ENCODE measurements at regions not wholly inside any gene's neighbourhood (a gene's known extent, or its start where the extent isn't known, plus 50 kb on each side); places are given as distances from the start of the nearest gene placed in this dataset.

GRCh38 chr9:100670719-100671118, 92.8 kb downstream of the CAVIN4 start:
- H3K9me3 ChIP-seq (ENCODE audit: control insufficient read depth, low read length): no peaks in the 10 kb centered on the region
- H3K27ac ChIP-seq (ENCODE audit: low read depth, low read length, severe bottlenecking): no peak overlapping the region
- WGBS, 2 experiments (ENCODE audit: insufficient coverage in 2 of 2): 86% methylated on average over 1 of the region's 2 CpGs; no CpG with 5 or more reads in 1 of the 2 experiments
- H3K36me3 ChIP-seq (ENCODE audit: control insufficient read depth, insufficient read depth, low read length): no peaks in the 10 kb centered on the region
- no peak overlapping the region for H3K4me3 ChIP-seq (ENCODE audit: extremely low read depth, insufficient read depth, low read length, poor library complexity, severe bottlenecking)
- peaks cover 3% of the 10 kb centered on the region for H3K4me1 ChIP-seq (ENCODE audit: control insufficient read depth, insufficient read depth, low read length, poor library complexity, severe bottlenecking)

GRCh38 chr9:100671898-100672297, 94.0 kb downstream of the CAVIN4 start:
- H3K9me3 ChIP-seq (ENCODE audit: control insufficient read depth, low read length): no peaks in the 10 kb centered on the region
- H3K4me1 ChIP-seq (ENCODE audit: control insufficient read depth, insufficient read depth, low read length, poor library complexity, severe bottlenecking): peaks cover 3% of the 10 kb centered on the region
- H3K4me3 ChIP-seq (ENCODE audit: extremely low read depth, insufficient read depth, low read length, poor library complexity, severe bottlenecking): no peak overlapping the region
- H3K27ac ChIP-seq (ENCODE audit: low read depth, low read length, severe bottlenecking): no peak overlapping the region
- no peaks in the 10 kb centered on the region for H3K36me3 ChIP-seq (ENCODE audit: control insufficient read depth, insufficient read depth, low read length)
- WGBS, 2 experiments (ENCODE audit: insufficient coverage in 2 of 2): 70% methylated on average over 2 of the region's 5 CpGs; no CpG with 5 or more reads in 1 of the 2 experiments

- Histone ChIP-seq H3K4me3 (ENCODE audit: extremely low read depth, insufficient read depth, low read length, poor library complexity, severe bottlenecking) (no peak overlapping the region), H3K27ac (ENCODE audit: low read depth, low read length, severe bottlenecking) (no peak overlapping the region), H3K9me3 (ENCODE audit: control insufficient read depth, low read length) (no peaks in the 10 kb centered on the region), H3K4me1 (ENCODE audit: control insufficient read depth, insufficient read depth, low read length, poor library complexity, severe bottlenecking) (peaks cover 3% of the 10 kb centered on the region), H3K36me3 (ENCODE audit: control insufficient read depth, insufficient read depth, low read length) (no peaks in the 10 kb centered on the region)
- WGBS, 2 experiments (ENCODE audit: insufficient coverage in 2 of 2): 100% methylated on average over 1 to 2 of the region's 2 CpGs
These were observed 95.4 kb downstream of the CAVIN4 start for GRCh38 chr9:100673249-100673648.

- no peaks in the 10 kb centered on the region for H3K9me3 ChIP-seq (ENCODE audit: control insufficient read depth, low read length)
- no peaks in the 10 kb centered on the region for H3K36me3 ChIP-seq (ENCODE audit: control insufficient read depth, insufficient read depth, low read length)
- no peak overlapping the region for H3K27ac ChIP-seq (ENCODE audit: low read depth, low read length, severe bottlenecking)
- H3K4me1 ChIP-seq (ENCODE audit: control insufficient read depth, insufficient read depth, low read length, poor library complexity, severe bottlenecking): peaks cover 3% of the 10 kb centered on the region
- WGBS, 2 experiments (ENCODE audit: insufficient coverage in 2 of 2): 78 to 100% methylated on average over 1 of the region's 1 CpG
- H3K4me3 ChIP-seq (ENCODE audit: extremely low read depth, insufficient read depth, low read length, poor library complexity, severe bottlenecking): no peak overlapping the region
These were observed 96.7 kb downstream of the CAVIN4 start for GRCh38 chr9:100674419-100675122.

GRCh38 chr9:100679834-100680233, 102.0 kb downstream of the CAVIN4 start:
- Histone ChIP-seq H3K27ac (ENCODE audit: low read depth, low read length, severe bottlenecking) (no peak overlapping the region), H3K4me1 (ENCODE audit: control insufficient read depth, insufficient read depth, low read length, poor library complexity, severe bottlenecking) (no peaks in the 10 kb centered on the region), H3K4me3 (ENCODE audit: extremely low read depth, insufficient read depth, low read length, poor library complexity, severe bottlenecking) (no peak overlapping the region), H3K9me3 (ENCODE audit: control insufficient read depth, low read length) (no peaks in the 10 kb centered on the region), H3K36me3 (ENCODE audit: control insufficient read depth, insufficient read depth, low read length) (no peaks in the 10 kb centered on the region)
- WGBS, 2 experiments (ENCODE audit: insufficient coverage in 2 of 2): no CpG with 5 or more reads among the region's 2 CpGs

- Histone ChIP-seq H3K36me3 (ENCODE audit: control insufficient read depth, insufficient read depth, low read length) (no peaks in the 10 kb centered on the region), H3K4me1 (ENCODE audit: control insufficient read depth, insufficient read depth, low read length, poor library complexity, severe bottlenecking) (no peaks in the 10 kb centered on the region), H3K9me3 (ENCODE audit: control insufficient read depth, low read length) (no peaks in the 10 kb centered on the region), H3K27ac (ENCODE audit: low read depth, low read length, severe bottlenecking) (no peak overlapping the region), H3K4me3 (ENCODE audit: extremely low read depth, insufficient read depth, low read length, poor library complexity, severe bottlenecking) (no peak overlapping the region)
- 75 to 90% methylated on average over 2 of the region's 2 CpGs for WGBS, 2 experiments (ENCODE audit: insufficient coverage in 2 of 2)
These were observed 108.5 kb downstream of the CAVIN4 start for GRCh38 chr9:100686420-100686819.

GRCh38 chr9:100689635-100690034, 111.8 kb downstream of the CAVIN4 start:
- Histone ChIP-seq H3K4me3 (ENCODE audit: extremely low read depth, insufficient read depth, low read length, poor library complexity, severe bottlenecking) (no peak overlapping the region), H3K27ac (ENCODE audit: low read depth, low read length, severe bottlenecking) (no peak overlapping the region), H3K36me3 (ENCODE audit: control insufficient read depth, insufficient read depth, low read length) (no peaks in the 10 kb centered on the region), H3K4me1 (ENCODE audit: control insufficient read depth, insufficient read depth, low read length, poor library complexity, severe bottlenecking) (no peaks in the 10 kb centered on the region), H3K9me3 (ENCODE audit: control insufficient read depth, low read length) (no peaks in the 10 kb centered on the region)
- 97% methylated on average over 3 of the region's 3 CpGs; no CpG with 5 or more reads in 1 of the 2 experiments for WGBS, 2 experiments (ENCODE audit: insufficient coverage in 2 of 2)

- Histone ChIP-seq H3K9me3 (ENCODE audit: control insufficient read depth, low read length) (no peaks in the 10 kb centered on the region), H3K4me3 (ENCODE audit: extremely low read depth, insufficient read depth, low read length, poor library complexity, severe bottlenecking) (no peak overlapping the region), H3K36me3 (ENCODE audit: control insufficient read depth, insufficient read depth, low read length) (no peaks in the 10 kb centered on the region), H3K27ac (ENCODE audit: low read depth, low read length, severe bottlenecking) (no peak overlapping the region), H3K4me1 (ENCODE audit: control insufficient read depth, insufficient read depth, low read length, poor library complexity, severe bottlenecking) (no peaks in the 10 kb centered on the region)
- WGBS, 2 experiments (ENCODE audit: insufficient coverage in 2 of 2): 60 to 100% methylated on average over 1 of the region's 5 CpGs
These were observed 112.6 kb downstream of the CAVIN4 start for GRCh38 chr9:100690438-100690837.

GRCh38 chr9:100697339-100697738, 119.5 kb downstream of the CAVIN4 start:
- H3K27ac ChIP-seq (ENCODE audit: low read depth, low read length, severe bottlenecking): no peak overlapping the region
- no peak overlapping the region for H3K4me3 ChIP-seq (ENCODE audit: extremely low read depth, insufficient read depth, low read length, poor library complexity, severe bottlenecking)
- no peaks in the 10 kb centered on the region for H3K36me3 ChIP-seq (ENCODE audit: control insufficient read depth, insufficient read depth, low read length)
- no peaks in the 10 kb centered on the region for H3K4me1 ChIP-seq (ENCODE audit: control insufficient read depth, insufficient read depth, low read length, poor library complexity, severe bottlenecking)
- H3K9me3 ChIP-seq (ENCODE audit: control insufficient read depth, low read length): no peaks in the 10 kb centered on the region
- no CpG with 5 or more reads among the region's 1 CpG for WGBS, 2 experiments (ENCODE audit: insufficient coverage in 2 of 2)

GRCh38 chr9:100698945-100699344, 121.1 kb downstream of the CAVIN4 start:
- no peaks in the 10 kb centered on the region for H3K9me3 ChIP-seq (ENCODE audit: control insufficient read depth, low read length)
- H3K4me1 ChIP-seq (ENCODE audit: control insufficient read depth, insufficient read depth, low read length, poor library complexity, severe bottlenecking): no peaks in the 10 kb centered on the region
- 67% methylated on average over 1 of the region's 1 CpG; no CpG with 5 or more reads in 1 of the 2 experiments for WGBS, 2 experiments (ENCODE audit: insufficient coverage in 2 of 2)
- no peak overlapping the region for H3K4me3 ChIP-seq (ENCODE audit: extremely low read depth, insufficient read depth, low read length, poor library complexity, severe bottlenecking)
- no peak overlapping the region for H3K27ac ChIP-seq (ENCODE audit: low read depth, low read length, severe bottlenecking)
- H3K36me3 ChIP-seq (ENCODE audit: control insufficient read depth, insufficient read depth, low read length): no peaks in the 10 kb centered on the region

GRCh38 chr9:100699668-100700067, 121.8 kb downstream of the CAVIN4 start:
- 86 to 94% methylated on average over 7 of the region's 8 CpGs for WGBS, 2 experiments (ENCODE audit: insufficient coverage in 2 of 2)
- no peak overlapping the region for H3K27ac ChIP-seq (ENCODE audit: low read depth, low read length, severe bottlenecking)
- H3K4me3 ChIP-seq (ENCODE audit: extremely low read depth, insufficient read depth, low read length, poor library complexity, severe bottlenecking): no peak overlapping the region
- H3K36me3 ChIP-seq (ENCODE audit: control insufficient read depth, insufficient read depth, low read length): no peaks in the 10 kb centered on the region
- no peaks in the 10 kb centered on the region for H3K9me3 ChIP-seq (ENCODE audit: control insufficient read depth, low read length)
- H3K4me1 ChIP-seq (ENCODE audit: control insufficient read depth, insufficient read depth, low read length, poor library complexity, severe bottlenecking): no peaks in the 10 kb centered on the region

Data from mesodermal cell (in vitro differentiated cells).